Mucosa of stomach (tissue), 1 donor: ENCODE measurements at regions not wholly inside any gene's neighbourhood (a gene's known extent, or its start where the extent isn't known, plus 50 kb on each side); places are given as distances from the start of the nearest gene placed in this dataset.

Experiments used
- H3K27me3 ChIP-seq: one replicate; pipeline ENCODE4 v1.7.0; 2013; ENCODE audit warnings: mild to moderate bottlenecking, low read length; ENCODE audit not compliant: control insufficient read depth, insufficient read depth
- H3K36me3 ChIP-seq: one replicate; pipeline ENCODE4 v1.7.0; 2013; ENCODE audit warnings: low read length; ENCODE audit not compliant: control insufficient read depth, insufficient read depth
- H3K4me1 ChIP-seq: one replicate; pipeline ENCODE4 v1.7.0; 2013; ENCODE audit warnings: mild to moderate bottlenecking, low read length; ENCODE audit not compliant: control insufficient read depth, insufficient read depth
- H3K4me3 ChIP-seq: one replicate; pipeline ENCODE4 v1.7.0; 2013; ENCODE audit warnings: low read length
- H3K9ac ChIP-seq: one replicate; pipeline ENCODE4 v1.7.0; 2013; ENCODE audit warnings: mild to moderate bottlenecking, low read length, moderate library complexity
- H3K9me3 ChIP-seq: one replicate; pipeline ENCODE4 v1.7.0; 2013; ENCODE audit warnings: mild to moderate bottlenecking, low read length, moderate library complexity; ENCODE audit not compliant: control insufficient read depth
- donor health status: Pancreatic carcinoma.

DNA sequence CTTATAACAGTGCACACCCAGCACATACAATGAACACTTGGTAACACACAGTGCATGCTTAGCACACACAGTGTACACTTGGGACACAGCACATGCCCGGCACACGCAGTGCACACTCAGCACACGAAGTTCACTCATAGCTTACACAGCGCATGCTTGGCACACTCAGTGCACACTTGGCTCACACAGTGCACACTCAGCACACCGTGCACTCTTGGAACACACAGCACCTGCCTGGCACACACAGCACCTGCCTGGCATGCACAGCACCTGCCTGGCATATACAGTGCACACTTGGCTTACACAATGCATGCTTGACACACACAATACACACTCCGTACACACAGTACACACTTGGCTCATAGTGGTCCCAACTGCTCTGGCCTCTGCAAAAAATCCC, 128.2 kb downstream of the GALR1 start:
- H3K4me3 ChIP-seq: no peak overlapping the region
- H3K9ac ChIP-seq: no peak overlapping the region
- H3K36me3 ChIP-seq: no peaks in the 10 kb centered on the region
- H3K4me1 ChIP-seq: no peaks in the 10 kb centered on the region
- H3K9me3 ChIP-seq: no peaks in the 10 kb centered on the region
- no peaks in the 10 kb centered on the region for H3K27me3 ChIP-seq

DNA sequence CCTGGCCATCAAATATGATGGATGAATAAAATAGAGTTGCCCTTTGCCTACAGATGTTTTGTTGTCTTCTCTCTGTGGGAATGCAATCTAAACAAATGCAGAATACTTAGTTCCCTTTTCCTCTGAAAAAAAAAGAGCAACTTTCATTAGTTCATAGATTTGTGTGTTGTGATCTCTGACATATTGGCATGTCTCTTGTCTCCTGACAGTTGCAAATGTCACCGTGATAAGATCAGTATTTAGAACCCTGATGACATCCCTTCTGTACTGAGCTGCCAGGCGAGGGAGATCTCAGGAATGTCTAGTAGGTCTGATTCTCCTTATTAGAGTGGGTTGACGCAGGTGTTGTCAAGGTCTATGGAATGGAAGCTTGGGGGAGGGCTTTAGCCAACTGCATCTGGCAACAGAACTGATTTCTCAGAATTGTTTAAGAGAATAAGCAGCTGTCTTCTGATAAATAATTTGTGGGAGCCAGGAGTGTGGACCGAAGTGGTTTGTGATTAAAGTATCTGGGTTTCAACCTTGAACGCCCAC, 130.4 kb downstream of the GALR1 start:
- H3K4me3 ChIP-seq: no peak overlapping the region

DNA sequence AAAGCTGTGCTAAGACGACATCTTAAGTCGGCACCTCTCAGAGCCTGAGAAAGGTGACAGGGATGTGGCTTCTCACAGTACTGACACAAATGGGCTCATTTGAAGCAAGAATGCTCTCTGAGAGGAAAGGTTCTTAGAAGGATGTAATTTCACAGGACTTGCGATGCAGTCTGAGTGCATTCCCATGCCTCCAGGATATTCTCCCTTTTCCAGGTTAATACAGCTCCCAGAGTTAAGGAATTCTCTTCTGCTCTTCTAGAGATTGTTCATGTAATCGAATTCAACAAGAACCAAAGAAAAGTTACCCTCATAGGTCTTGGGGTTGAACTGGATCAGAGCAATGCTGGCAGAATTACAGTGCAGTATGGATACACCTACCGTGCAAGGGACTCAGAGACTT, 131.0 kb downstream of the GALR1 start:
- Histone ChIP-seq H3K27me3 (no peaks in the 10 kb centered on the region), H3K36me3 (no peaks in the 10 kb centered on the region), H3K9ac (no peak overlapping the region), H3K9me3 (no peaks in the 10 kb centered on the region), H3K4me3 (no peak overlapping the region), H3K4me1 (no peaks in the 10 kb centered on the region)

More for the DNA sequence above, 130.4 kb downstream of the GALR1 start:
- H3K9ac ChIP-seq: no peak overlapping the region
- no peaks in the 10 kb centered on the region for H3K4me1 ChIP-seq
- no peaks in the 10 kb centered on the region for H3K9me3 ChIP-seq
- H3K27me3 ChIP-seq: no peaks in the 10 kb centered on the region
- H3K36me3 ChIP-seq: no peaks in the 10 kb centered on the region

DNA sequence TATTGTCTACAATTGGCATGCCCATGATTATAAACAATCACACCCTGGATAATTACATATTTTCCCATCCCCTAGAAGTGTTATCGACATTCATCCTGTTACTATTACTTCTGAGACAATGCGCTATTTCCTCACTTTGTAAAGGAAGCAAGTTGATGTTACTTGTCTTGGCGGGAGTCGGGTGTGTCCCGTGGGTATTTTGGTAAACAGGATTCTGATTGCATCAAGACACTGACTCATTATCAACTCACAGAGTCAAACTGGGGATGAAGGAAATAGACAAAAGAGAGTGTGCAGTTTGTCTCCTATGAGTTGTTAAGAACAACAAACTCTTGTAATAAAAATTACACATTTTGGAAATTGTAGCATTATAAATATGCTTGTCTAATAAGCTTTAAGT, 142.7 kb downstream of the GALR1 start:
- Histone ChIP-seq H3K4me3 (no peak overlapping the region), H3K9me3 (no peaks in the 10 kb centered on the region), H3K27me3 (no peaks in the 10 kb centered on the region), H3K9ac (no peak overlapping the region), H3K4me1 (no peaks in the 10 kb centered on the region), H3K36me3 (no peaks in the 10 kb centered on the region)

DNA sequence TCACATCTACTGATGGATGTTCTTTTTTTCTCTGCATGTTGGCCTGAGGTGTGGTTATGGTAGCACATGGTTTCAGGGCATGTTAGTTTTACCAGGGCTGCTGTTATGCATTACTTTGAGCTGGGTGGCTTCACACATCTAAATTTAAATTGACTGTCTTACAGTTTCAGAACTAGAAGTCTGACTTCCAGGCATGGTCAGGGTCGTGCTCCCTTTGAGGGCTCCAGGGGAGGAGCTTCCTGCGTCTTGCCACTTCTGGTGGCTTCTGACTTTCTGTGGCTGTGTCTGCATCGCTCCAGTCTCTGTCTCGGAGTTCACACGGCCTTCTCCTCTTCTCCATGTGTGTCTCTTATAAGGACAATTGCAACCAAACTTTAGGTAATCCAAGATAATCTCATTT, 143.9 kb downstream of the GALR1 start:
- H3K4me3 ChIP-seq: no peak overlapping the region
- no peaks in the 10 kb centered on the region for H3K27me3 ChIP-seq
- H3K9ac ChIP-seq: no peak overlapping the region
- H3K4me1 ChIP-seq: no peaks in the 10 kb centered on the region
- H3K9me3 ChIP-seq: no peaks in the 10 kb centered on the region
- no peaks in the 10 kb centered on the region for H3K36me3 ChIP-seq

DNA sequence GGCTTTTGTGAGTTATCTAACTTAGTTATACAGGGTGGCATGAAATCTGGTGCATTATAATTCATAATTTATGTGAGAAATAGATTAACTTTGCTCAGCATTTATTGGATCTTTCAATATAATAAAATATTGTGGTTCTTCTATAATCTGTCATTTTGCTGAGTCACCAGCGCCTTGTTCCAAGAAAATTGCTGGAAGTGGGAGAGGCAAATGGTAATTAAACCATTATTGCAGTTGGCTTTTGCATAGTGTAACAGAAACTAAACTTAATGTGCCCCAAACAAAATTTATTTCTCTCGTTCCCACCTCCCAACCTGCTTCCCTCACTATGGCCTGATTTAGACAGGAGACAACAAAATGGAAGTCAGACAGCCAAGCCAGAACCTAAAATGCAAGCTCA, 146.3 kb downstream of the GALR1 start:
- H3K9ac ChIP-seq: no peak overlapping the region
- no peak overlapping the region for H3K4me3 ChIP-seq
- no peaks in the 10 kb centered on the region for H3K4me1 ChIP-seq
- no peaks in the 10 kb centered on the region for H3K27me3 ChIP-seq
- H3K36me3 ChIP-seq: no peaks in the 10 kb centered on the region
- no peaks in the 10 kb centered on the region for H3K9me3 ChIP-seq

DNA sequence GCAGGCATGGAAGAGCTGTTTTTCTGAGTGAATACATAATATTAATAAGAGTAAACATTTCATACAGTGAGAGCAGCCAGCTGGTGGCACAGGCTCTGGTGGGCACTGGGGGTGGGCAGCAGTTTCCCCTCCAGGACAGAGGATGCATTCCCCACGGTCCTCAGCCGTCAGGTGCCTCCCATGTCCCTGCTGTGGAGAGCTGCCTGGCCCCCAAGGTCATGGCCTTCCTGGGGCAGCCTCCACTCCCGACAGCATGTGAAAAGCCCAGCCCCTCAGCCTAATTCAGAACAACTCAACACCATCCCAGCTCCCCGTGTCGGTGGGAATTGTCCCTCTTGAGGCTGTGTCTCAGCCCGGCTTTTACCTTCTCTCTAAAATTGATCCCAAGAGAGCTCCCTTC, 147.4 kb downstream of the GALR1 start:
- H3K9me3 ChIP-seq: no peaks in the 10 kb centered on the region
- no peaks in the 10 kb centered on the region for H3K4me1 ChIP-seq
- H3K4me3 ChIP-seq: no peak overlapping the region
- H3K36me3 ChIP-seq: no peaks in the 10 kb centered on the region
- no peak overlapping the region for H3K9ac ChIP-seq
- no peaks in the 10 kb centered on the region for H3K27me3 ChIP-seq

DNA sequence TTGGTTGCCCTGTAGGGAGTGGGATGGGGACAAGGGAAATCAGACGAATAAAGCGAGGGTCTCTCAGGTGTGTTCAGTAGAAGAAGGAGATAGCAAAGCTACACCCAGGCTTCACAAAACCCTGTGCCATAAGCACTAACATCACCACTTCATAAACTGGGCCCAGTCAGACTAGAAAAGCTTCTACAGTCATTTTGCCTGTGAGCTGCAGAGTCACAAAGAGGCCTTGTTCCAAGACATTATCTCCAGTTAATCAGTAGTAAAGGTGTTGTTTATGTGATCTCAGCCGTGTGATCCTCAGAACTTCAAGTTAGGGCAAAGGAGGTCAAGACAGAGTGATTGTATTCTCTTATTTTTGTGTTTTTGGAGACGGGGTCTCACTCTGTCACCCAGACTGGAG, 148.0 kb downstream of the GALR1 start:
- Histone ChIP-seq H3K27me3 (no peaks in the 10 kb centered on the region), H3K9me3 (no peaks in the 10 kb centered on the region), H3K9ac (no peak overlapping the region), H3K36me3 (no peaks in the 10 kb centered on the region), H3K4me1 (no peaks in the 10 kb centered on the region), H3K4me3 (no peak overlapping the region)

DNA sequence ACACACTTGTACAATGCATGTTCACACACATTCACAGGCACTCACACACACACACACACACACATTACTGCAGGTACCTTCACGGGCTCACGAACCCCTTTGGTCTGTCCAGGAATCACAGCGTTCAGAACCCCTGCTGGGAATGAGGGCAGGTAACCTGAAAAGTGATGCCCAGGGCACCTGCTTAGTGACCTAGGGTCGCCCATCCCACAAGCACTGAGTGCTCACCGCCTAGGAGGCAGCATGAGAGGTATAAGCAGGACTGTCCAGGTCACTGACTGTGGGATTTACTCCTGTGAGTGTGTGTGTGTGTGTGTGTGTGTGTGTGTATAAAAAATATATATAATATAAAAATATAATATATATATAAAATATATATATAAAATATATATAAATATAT, 150.9 kb downstream of the GALR1 start:
- no peak overlapping the region for H3K4me3 ChIP-seq
- no peaks in the 10 kb centered on the region for H3K27me3 ChIP-seq
- no peak overlapping the region for H3K9ac ChIP-seq
- H3K9me3 ChIP-seq: no peaks in the 10 kb centered on the region
- H3K36me3 ChIP-seq: no peaks in the 10 kb centered on the region
- H3K4me1 ChIP-seq: no peaks in the 10 kb centered on the region

DNA sequence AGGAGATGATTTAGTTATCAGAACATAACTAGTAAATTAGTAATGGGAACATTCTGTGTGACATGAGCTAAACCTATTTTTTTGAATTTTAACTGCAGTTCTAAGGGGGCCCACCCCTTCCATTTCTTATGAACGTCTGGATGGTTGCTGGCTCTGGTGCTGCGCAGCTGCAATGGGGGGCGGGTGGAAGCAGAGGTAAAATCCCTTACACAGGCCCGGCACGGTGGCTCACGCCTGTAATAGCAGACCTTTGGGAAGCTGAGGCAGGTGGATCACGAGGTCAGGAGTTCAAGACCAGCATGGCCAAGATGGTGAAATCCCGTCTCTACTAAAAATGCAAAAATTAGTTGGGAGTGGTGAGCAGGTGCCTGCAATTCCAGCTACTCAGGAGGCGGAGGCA, 151.5 kb downstream of the GALR1 start:
- Histone ChIP-seq H3K36me3 (no peaks in the 10 kb centered on the region), H3K9me3 (no peaks in the 10 kb centered on the region), H3K9ac (no peak overlapping the region), H3K4me1 (no peaks in the 10 kb centered on the region), H3K27me3 (no peaks in the 10 kb centered on the region), H3K4me3 (no peak overlapping the region)

DNA sequence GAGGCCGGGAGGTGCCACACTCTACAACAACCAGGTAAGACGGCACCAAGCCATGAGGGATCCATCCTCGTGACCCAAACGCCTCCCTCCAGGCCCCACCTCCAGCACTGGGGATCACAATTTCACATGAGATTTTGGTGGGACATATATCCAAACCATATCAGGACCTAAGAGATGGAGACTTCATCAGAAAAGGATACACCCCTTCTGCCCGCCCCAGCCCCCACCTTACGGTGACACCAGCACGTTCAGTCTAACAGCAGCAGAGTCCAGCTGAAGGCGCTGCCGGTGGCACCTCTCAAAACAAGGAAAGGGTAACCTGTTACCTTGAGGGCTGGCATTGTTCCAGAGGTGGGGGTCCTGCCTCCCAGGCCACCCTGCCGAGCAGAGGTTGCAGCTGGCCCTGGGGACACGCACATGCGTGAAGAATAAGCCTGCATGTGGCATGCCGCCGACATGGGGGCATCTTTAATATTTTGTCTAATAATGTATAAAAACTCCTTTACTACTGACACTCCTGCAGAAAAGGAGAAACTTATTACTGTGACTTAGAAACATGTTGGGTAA, 154.4 kb downstream of the GALR1 start:
- Histone ChIP-seq H3K9me3 (no peaks in the 10 kb centered on the region), H3K36me3 (no peaks in the 10 kb centered on the region), H3K4me1 (no peaks in the 10 kb centered on the region), H3K9ac (no peak overlapping the region), H3K4me3 (no peak overlapping the region), H3K27me3 (no peaks in the 10 kb centered on the region)

DNA sequence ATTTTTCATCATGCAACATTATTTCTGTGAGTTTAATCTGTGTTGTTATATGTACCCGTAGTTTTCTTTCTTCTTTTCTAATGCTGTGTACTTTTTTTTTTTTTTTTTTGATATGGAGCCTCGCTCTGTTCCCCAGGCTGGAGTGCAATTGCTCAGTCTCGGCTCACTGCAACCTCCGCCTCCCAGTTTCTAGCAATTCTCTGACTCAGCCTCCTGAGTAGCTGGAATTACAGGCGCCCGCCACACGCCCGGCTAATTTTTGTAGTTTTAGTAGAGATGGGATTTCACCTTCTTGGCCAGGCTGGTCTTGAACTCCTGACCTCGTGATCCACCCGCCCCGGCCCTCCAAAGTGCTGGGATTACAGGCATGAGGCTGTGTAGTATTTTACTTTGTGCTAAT, 155.4 kb downstream of the GALR1 start:
- H3K4me1 ChIP-seq: no peaks in the 10 kb centered on the region
- H3K9ac ChIP-seq: no peak overlapping the region
- H3K9me3 ChIP-seq: no peaks in the 10 kb centered on the region
- H3K36me3 ChIP-seq: no peaks in the 10 kb centered on the region
- no peak overlapping the region for H3K4me3 ChIP-seq
- no peaks in the 10 kb centered on the region for H3K27me3 ChIP-seq

DNA sequence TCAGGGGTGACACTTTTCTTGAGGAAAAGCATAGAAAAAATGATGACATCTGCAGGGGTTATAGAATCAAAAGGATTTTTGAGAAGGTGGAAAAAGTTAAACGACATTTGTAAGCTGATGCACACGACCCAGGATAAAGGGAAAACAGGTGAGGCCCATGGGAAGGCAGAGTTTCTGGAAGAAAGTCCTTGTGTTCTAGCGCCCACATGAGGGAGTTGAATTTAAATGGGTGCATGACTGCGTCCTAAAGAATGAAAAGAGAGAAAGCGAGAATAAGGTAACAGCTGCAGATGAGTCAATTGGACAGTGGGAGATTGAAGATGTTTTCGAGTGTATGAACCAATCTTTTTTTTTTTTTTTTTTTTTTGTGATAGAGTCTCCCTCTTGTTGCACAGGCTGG, 158.1 kb downstream of the GALR1 start:
- Histone ChIP-seq H3K9ac (no peak overlapping the region), H3K27me3 (no peaks in the 10 kb centered on the region), H3K4me1 (no peaks in the 10 kb centered on the region), H3K4me3 (no peak overlapping the region), H3K9me3 (no peaks in the 10 kb centered on the region), H3K36me3 (no peaks in the 10 kb centered on the region)
